HCT116 (cell line): ENCODE measurements at regions not wholly inside any gene's neighbourhood (a gene's known extent, or its start where the extent isn't known, plus 50 kb on each side); places are given as distances from the start of the nearest gene placed in this dataset.

ENCODE experiments used
- ATAC-seq: fragments of 200-7000 bp; cut with Tn5 transposase; 2 replicates; pipeline ENCODE4 v1.9.1; 2020; ENCODE audit warnings: mild to moderate bottlenecking, moderate library complexity
- BruUV-seq: library from RNA; stranded (reverse); fragments of 400-500 nt; replicated peaks from 2 replicates; lab custom pipeline; 2021; lab: Mats Ljungman, UMichigan
- CTCF ChIA-PET: fragments of 300-600 bp; sonication (Branson Sonifier 250); formaldehyde crosslinking; loops from one replicate; lab custom pipeline; 2021; ENCODE audit warnings: antibody characterized with exemption; lab: Charles Lee
- POLR2A ChIA-PET: fragments of 300-600, 350-600 bp; sonication (Branson Sonifier 250); formaldehyde crosslinking; loops from one replicate; lab custom pipeline; 2021; ENCODE audit warnings: antibody characterized with exemption; lab: Charles Lee
- RAD21 ChIA-PET, 2 experiments: fragments of 300-600 bp; sonication (Branson Sonifier 250); formaldehyde crosslinking; loops; one replicate each; lab custom pipeline; 2023; ENCODE audit warnings: low total read pairs in 2 of 2; ENCODE audit not compliant: uncharacterized antibody in 2 of 2, unreplicated experiment in 2 of 2, low non-redundant PET in 1 of 2; lab: Charles Lee
- DNase-seq: peaks from one replicate; pipeline ENCODE4 v3.0.0-alpha.2; 2010; ENCODE audit warnings: low read depth, low spot score
- H2AFZ ChIP-seq: fragments of 200-600 bp; shearing (Covaris generic), sonication (generic); 2 replicates; pipeline ENCODE4 v1.6.1; 2017; ENCODE audit warnings: low read depth, mixed run types, mixed read lengths, antibody characterized with exemption, low read length; ENCODE audit not compliant: poor library complexity, severe bottlenecking
- H3K27ac ChIP-seq: 2 replicates; pipeline ENCODE4 v1.5.1; 2012; ENCODE audit warnings: low read depth, low read length
- H3K27me3 ChIP-seq: fragments of 200-600 bp; sonication (generic); 2 replicates; pipeline ENCODE4 v1.6.1; 2016; ENCODE audit warnings: mixed run types, low read length, mixed read lengths; ENCODE audit not compliant: insufficient read depth
- H3K36me3 ChIP-seq, 2 experiments: fragments of 200-500 bp in 1 of 2; fragments of 200-600 bp in 1 of 2; sonication (Bioruptor generic) in 1 of 2; sonication (generic) in 1 of 2; 2 replicates each; pipeline versions ENCODE4 v1.5.1 to v1.6.1; 2014 to 2016; ENCODE audit warnings: low read length in 2 of 2, inconsistent platforms in 1 of 2, mixed read lengths in 1 of 2, mixed run types in 1 of 2; ENCODE audit not compliant: insufficient read depth in 2 of 2, control insufficient read depth in 1 of 2
- H3K4me1 ChIP-seq, 2 experiments: fragments of 200-600 bp in 1 of 2; sonication (generic) in 1 of 2; 2 replicates each; pipeline versions ENCODE4 v1.5.1 to v1.6.1; 2012 to 2017; ENCODE audit warnings: low read length in 2 of 2, inconsistent platforms in 1 of 2, mild to moderate bottlenecking in 1 of 2, mixed read lengths in 1 of 2, mixed run types in 1 of 2, moderate library complexity in 1 of 2; ENCODE audit not compliant: insufficient read depth in 2 of 2, control insufficient read depth in 1 of 2
- H3K4me2 ChIP-seq: fragments of 200-600 bp; sonication (generic); 2 replicates; pipeline ENCODE4 v1.6.1; 2017; ENCODE audit warnings: mixed run types, low read length, mixed read lengths
- H3K4me3 ChIP-seq, 2 experiments: fragments of 200-600 bp in 1 of 2; sonication (generic) in 1 of 2; replicated peaks in 1 of 2; 2 replicates each; pipeline ENCODE4 v1.5.1; 2011 to 2016; ENCODE audit warnings: low read length in 2 of 2, control low read depth in 1 of 2, low read depth in 1 of 2, mild to moderate bottlenecking in 1 of 2, mixed read lengths in 1 of 2, mixed run types in 1 of 2
- H3K79me2 ChIP-seq: fragments of 200-600 bp; sonication (generic); 2 replicates; pipeline ENCODE4 v1.6.1; 2017; ENCODE audit warnings: mild to moderate bottlenecking, mixed run types, low read length, moderate library complexity, mixed read lengths; ENCODE audit not compliant: insufficient read depth
- H3K9ac ChIP-seq: fragments of 200-600 bp; sonication (generic); 2 replicates; pipeline ENCODE4 v1.6.1; 2016; ENCODE audit warnings: low read length, mixed read lengths
- H3K9me2 ChIP-seq: fragments of 200-600 bp; sonication (generic), shearing (Covaris generic); 2 replicates; pipeline ENCODE4 v1.6.1; 2017; ENCODE audit warnings: mixed run types, mild to moderate bottlenecking, moderate library complexity; ENCODE audit not compliant: insufficient read depth
- H3K9me3 ChIP-seq, 2 experiments: fragments of 200-500 bp in 1 of 2; fragments of 200-600 bp in 1 of 2; sonication (Bioruptor generic) in 1 of 2; sonication (generic) in 1 of 2; 2 replicates each; pipeline ENCODE4 v1.6.1; 2014 to 2017; ENCODE audit warnings: low read length in 2 of 2, mixed read lengths in 2 of 2, inconsistent platforms in 1 of 2, low read depth in 1 of 2, mild to moderate bottlenecking in 1 of 2, mixed run types in 1 of 2, moderate library complexity in 1 of 2; ENCODE audit not compliant: control insufficient read depth in 1 of 2, insufficient read depth in 1 of 2
- H4K20me1 ChIP-seq: fragments of 200-600 bp; sonication (generic), shearing (Covaris generic); 2 replicates; pipeline ENCODE4 v1.6.1; 2017; ENCODE audit warnings: mixed run types, mild to moderate bottlenecking, moderate library complexity; ENCODE audit not compliant: insufficient read depth
- ELF1 ChIP-seq: IDR thresholded peaks from 2 replicates; pipeline ENCODE4 v1.6.1; 2012; ENCODE audit warnings: low read depth, borderline replicate concordance
- EZH2phosphoT487 ChIP-seq: fragments of 200-600 bp; IDR thresholded peaks from 2 replicates; pipeline ENCODE4 v1.6.1; 2018; ENCODE audit warnings: antibody characterized with exemption, borderline replicate concordance
- FOSL1 ChIP-seq: IDR thresholded peaks from 2 replicates; pipeline ENCODE4 v1.6.1; 2012; ENCODE audit warnings: low read depth
- JUND ChIP-seq: IDR thresholded peaks from 2 replicates; pipeline ENCODE4 v1.6.1; 2012
- POLR2A ChIP-seq: IDR thresholded peaks from 2 replicates; pipeline ENCODE4 v1.7.0; 2011; ENCODE audit warnings: borderline replicate concordance; ENCODE audit not compliant: insufficient read depth, insufficient read length; ENCODE audit errors: extremely low read depth
- POLR2AphosphoS5 ChIP-seq: IDR thresholded peaks from 2 replicates; pipeline ENCODE4 v1.6.1; 2011; ENCODE audit warnings: mild to moderate bottlenecking, low read depth, low read length, moderate library complexity
- RAD21 ChIP-seq: IDR thresholded peaks from 2 replicates; pipeline ENCODE4 v1.6.1; 2012; ENCODE audit warnings: low read depth, mild to moderate bottlenecking
- SIN3A ChIP-seq: IDR thresholded peaks from 2 replicates; pipeline ENCODE4 v1.6.1; 2012; ENCODE audit warnings: low read depth
- SRF ChIP-seq: IDR thresholded peaks from 2 replicates; pipeline ENCODE4 v1.6.1; 2012; ENCODE audit warnings: low read depth
- TCF7L2 ChIP-seq: IDR thresholded peaks from 2 replicates; pipeline ENCODE4 v1.7.0; 2011; ENCODE audit warnings: borderline replicate concordance, inconsistent platforms; ENCODE audit not compliant: insufficient read depth, insufficient read length; ENCODE audit errors: extremely low read depth
- ZFX ChIP-seq: fragments of 450-650 bp; IDR thresholded peaks from 2 replicates; pipeline ENCODE4 v1.6.1; 2017
- intact Hi-C: fragments of 100-400 bp; cut with micrococcal nuclease; formaldehyde crosslinking; loops from 2 replicates; pipeline ENCODE4 v1.10.0; 2022
- TF ChIP-seq, protein P1 (sequence below): IDR thresholded peaks from 2 replicates; pipeline ENCODE4 v1.6.1; 2012
- TF ChIP-seq, protein P2 (sequence below): IDR thresholded peaks from 2 replicates; pipeline ENCODE4 v1.6.1; 2011; ENCODE audit warnings: mild to moderate bottlenecking, low read length, moderate library complexity; ENCODE audit not compliant: insufficient replicate concordance; ENCODE audit errors: extremely low read depth
- TF ChIP-seq, protein P3 (sequence below): IDR thresholded peaks from 2 replicates; pipeline ENCODE4 v1.6.1; 2012; ENCODE audit warnings: low read depth

DNA sequence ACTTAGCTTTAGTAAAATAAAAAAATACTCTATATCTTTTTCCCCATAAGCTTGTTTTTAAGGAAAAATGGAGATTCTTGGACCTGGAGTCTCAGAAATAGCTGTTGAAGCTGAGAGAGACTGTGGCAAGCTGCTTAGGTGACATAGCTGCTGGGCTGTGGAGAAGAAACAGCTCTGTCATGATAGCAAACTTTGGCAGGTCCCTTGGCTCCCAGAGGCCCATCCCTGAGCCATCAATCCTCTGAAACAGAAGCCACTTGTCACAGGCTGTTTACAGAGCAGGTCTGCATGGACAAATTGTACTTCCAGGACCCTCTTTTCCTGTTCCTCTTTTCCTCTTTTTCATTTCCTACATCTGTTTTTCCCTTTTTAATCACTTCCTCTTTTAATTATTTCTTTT, 1370.1 kb upstream of the CRIM1 start:
- POLR2A ChIA-PET = no interaction called here
- BruUV-seq = no TSS peak

More for the DNA sequence above, 1370.1 kb upstream of the CRIM1 start:
- RAD21 ChIA-PET = no interaction called here
- H2AFZ ChIP-seq = no peak overlapping the region
- CTCF ChIA-PET = no interaction called here
- H3K36me3 ChIP-seq = no peaks in the 10 kb centered on the region
- H3K27ac ChIP-seq = no peak overlapping the region
- TF ChIP-seq JUND (no peak), EZH2phosphoT487 (no peak), TCF7L2 (no peak), POLR2A (no peak), SRF (no peak), ZFX (no peak), POLR2AphosphoS5 (no peak), SIN3A (no peak), RAD21 (no peak), ELF1 (no peak), FOSL1 (no peak)
- TF ChIP-seq, protein P1, sequence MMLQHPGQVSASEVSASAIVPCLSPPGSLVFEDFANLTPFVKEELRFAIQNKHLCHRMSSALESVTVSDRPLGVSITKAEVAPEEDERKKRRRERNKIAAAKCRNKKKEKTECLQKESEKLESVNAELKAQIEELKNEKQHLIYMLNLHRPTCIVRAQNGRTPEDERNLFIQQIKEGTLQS = no peak
- TF ChIP-seq, protein P2, sequence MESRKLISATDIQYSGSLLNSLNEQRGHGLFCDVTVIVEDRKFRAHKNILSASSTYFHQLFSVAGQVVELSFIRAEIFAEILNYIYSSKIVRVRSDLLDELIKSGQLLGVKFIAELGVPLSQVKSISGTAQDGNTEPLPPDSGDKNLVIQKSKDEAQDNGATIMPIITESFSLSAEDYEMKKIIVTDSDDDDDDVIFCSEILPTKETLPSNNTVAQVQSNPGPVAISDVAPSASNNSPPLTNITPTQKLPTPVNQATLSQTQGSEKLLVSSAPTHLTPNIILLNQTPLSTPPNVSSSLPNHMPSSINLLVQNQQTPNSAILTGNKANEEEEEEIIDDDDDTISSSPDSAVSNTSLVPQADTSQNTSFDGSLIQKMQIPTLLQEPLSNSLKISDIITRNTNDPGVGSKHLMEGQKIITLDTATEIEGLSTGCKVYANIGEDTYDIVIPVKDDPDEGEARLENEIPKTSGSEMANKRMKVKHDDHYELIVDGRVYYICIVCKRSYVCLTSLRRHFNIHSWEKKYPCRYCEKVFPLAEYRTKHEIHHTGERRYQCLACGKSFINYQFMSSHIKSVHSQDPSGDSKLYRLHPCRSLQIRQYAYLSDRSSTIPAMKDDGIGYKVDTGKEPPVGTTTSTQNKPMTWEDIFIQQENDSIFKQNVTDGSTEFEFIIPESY = no peak
- TF ChIP-seq, protein P3, sequence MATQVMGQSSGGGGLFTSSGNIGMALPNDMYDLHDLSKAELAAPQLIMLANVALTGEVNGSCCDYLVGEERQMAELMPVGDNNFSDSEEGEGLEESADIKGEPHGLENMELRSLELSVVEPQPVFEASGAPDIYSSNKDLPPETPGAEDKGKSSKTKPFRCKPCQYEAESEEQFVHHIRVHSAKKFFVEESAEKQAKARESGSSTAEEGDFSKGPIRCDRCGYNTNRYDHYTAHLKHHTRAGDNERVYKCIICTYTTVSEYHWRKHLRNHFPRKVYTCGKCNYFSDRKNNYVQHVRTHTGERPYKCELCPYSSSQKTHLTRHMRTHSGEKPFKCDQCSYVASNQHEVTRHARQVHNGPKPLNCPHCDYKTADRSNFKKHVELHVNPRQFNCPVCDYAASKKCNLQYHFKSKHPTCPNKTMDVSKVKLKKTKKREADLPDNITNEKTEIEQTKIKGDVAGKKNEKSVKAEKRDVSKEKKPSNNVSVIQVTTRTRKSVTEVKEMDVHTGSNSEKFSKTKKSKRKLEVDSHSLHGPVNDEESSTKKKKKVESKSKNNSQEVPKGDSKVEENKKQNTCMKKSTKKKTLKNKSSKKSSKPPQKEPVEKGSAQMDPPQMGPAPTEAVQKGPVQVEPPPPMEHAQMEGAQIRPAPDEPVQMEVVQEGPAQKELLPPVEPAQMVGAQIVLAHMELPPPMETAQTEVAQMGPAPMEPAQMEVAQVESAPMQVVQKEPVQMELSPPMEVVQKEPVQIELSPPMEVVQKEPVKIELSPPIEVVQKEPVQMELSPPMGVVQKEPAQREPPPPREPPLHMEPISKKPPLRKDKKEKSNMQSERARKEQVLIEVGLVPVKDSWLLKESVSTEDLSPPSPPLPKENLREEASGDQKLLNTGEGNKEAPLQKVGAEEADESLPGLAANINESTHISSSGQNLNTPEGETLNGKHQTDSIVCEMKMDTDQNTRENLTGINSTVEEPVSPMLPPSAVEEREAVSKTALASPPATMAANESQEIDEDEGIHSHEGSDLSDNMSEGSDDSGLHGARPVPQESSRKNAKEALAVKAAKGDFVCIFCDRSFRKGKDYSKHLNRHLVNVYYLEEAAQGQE = no peak
- TF ChIP-seq, all 23 proteins: peak for 0
- H3K9ac ChIP-seq = no peak overlapping the region
- no peak overlapping the region for H3K4me2 ChIP-seq
- no peaks in the 10 kb centered on the region for H3K27me3 ChIP-seq
- H4K20me1 ChIP-seq = no peaks in the 10 kb centered on the region
- H3K9me2 ChIP-seq = no peaks in the 10 kb centered on the region
- no peak for ATAC-seq
- H3K4me1 ChIP-seq = no peaks in the 10 kb centered on the region
- no peak for DNase-seq
- intact Hi-C loops = no loop called here
- peaks cover 0 to 5% of the 10 kb centered on the region in 2 experiments; a peak in 1 of 4 replicates for H3K9me3 ChIP-seq
- H3K79me2 ChIP-seq = no peaks in the 10 kb centered on the region
- no peak overlapping the region for H3K4me3 ChIP-seq
